Ishikawa (cell line): ENCODE measurements at regions not wholly inside any gene's neighbourhood (a gene's known extent, or its start where the extent isn't known, plus 50 kb on each side); places are given as distances from the start of the nearest gene placed in this dataset.

Experiments
- CEBPB ChIP-seq: IDR thresholded peaks from 2 replicates; pipeline ENCODE4 v1.6.1; 2012
- CREB1 ChIP-seq: IDR thresholded peaks from 2 replicates; pipeline ENCODE4 v1.6.1; 2012; ENCODE audit warnings: low read depth
- EGR1 ChIP-seq: IDR thresholded peaks from 2 replicates; pipeline ENCODE4 v1.6.1; 2012
- EP300 ChIP-seq: IDR thresholded peaks from 2 replicates; pipeline ENCODE4 v1.6.1; 2012; ENCODE audit warnings: borderline replicate concordance
- FOXM1 ChIP-seq: IDR thresholded peaks from 2 replicates; pipeline ENCODE4 v1.6.1; 2012; ENCODE audit warnings: low read depth, borderline replicate concordance
- NFIC ChIP-seq: IDR thresholded peaks from 2 replicates; pipeline ENCODE4 v1.6.1; 2012
- RAD21 ChIP-seq: IDR thresholded peaks from 2 replicates; pipeline ENCODE4 v1.6.1; 2012; ENCODE audit warnings: low read depth
- TAF1 ChIP-seq: IDR thresholded peaks from 2 replicates; pipeline ENCODE4 v1.6.1; 2012; ENCODE audit warnings: low read depth, mild to moderate bottlenecking
- TCF12 ChIP-seq: IDR thresholded peaks from 2 replicates; pipeline ENCODE4 v1.6.1; 2012; ENCODE audit warnings: low read depth
- TEAD4 ChIP-seq: IDR thresholded peaks from 2 replicates; pipeline ENCODE4 v1.6.1; 2012
- YY1 ChIP-seq: IDR thresholded peaks from 2 replicates; pipeline ENCODE4 v1.6.1; 2012; ENCODE audit warnings: low read depth
- TF ChIP-seq, protein P1 (sequence below): IDR thresholded peaks from 2 replicates; pipeline ENCODE4 v1.6.1; 2012; ENCODE audit warnings: low read depth, mild to moderate bottlenecking
- TF ChIP-seq, protein P2 (sequence below): IDR thresholded peaks from 2 replicates; pipeline ENCODE4 v1.6.1; 2012
- TF ChIP-seq, protein P3 (sequence below): IDR thresholded peaks from 2 replicates; pipeline ENCODE4 v1.6.1; 2012

DNA sequence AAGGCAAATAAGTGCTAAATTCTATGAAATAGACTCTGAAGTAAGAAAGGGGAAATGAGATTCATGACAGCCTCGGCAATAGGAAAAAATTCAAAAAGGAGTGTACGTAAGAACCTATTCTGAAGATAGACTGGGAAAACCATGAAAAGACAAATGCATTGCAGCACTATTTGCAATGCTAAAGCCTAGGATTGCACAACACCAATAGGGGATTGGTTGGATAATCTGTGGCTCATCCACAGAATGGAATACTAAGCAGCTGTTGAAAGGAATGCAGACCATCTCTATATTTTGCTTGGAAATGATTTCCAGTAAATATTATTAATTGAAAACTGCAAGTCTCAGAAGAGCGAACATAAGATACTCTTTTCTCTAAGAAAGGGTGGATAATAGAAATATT lies 91.7 kb upstream of the CLMP start:
- TF ChIP-seq, protein P1, sequence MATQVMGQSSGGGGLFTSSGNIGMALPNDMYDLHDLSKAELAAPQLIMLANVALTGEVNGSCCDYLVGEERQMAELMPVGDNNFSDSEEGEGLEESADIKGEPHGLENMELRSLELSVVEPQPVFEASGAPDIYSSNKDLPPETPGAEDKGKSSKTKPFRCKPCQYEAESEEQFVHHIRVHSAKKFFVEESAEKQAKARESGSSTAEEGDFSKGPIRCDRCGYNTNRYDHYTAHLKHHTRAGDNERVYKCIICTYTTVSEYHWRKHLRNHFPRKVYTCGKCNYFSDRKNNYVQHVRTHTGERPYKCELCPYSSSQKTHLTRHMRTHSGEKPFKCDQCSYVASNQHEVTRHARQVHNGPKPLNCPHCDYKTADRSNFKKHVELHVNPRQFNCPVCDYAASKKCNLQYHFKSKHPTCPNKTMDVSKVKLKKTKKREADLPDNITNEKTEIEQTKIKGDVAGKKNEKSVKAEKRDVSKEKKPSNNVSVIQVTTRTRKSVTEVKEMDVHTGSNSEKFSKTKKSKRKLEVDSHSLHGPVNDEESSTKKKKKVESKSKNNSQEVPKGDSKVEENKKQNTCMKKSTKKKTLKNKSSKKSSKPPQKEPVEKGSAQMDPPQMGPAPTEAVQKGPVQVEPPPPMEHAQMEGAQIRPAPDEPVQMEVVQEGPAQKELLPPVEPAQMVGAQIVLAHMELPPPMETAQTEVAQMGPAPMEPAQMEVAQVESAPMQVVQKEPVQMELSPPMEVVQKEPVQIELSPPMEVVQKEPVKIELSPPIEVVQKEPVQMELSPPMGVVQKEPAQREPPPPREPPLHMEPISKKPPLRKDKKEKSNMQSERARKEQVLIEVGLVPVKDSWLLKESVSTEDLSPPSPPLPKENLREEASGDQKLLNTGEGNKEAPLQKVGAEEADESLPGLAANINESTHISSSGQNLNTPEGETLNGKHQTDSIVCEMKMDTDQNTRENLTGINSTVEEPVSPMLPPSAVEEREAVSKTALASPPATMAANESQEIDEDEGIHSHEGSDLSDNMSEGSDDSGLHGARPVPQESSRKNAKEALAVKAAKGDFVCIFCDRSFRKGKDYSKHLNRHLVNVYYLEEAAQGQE = no peak
- TF ChIP-seq TEAD4 (no peak), TAF1 (no peak), EP300 (no peak), TCF12 (no peak), RAD21 (no peak), CREB1 (no peak), FOXM1 (no peak), NFIC (no peak), CEBPB (no peak), EGR1 (no peak), YY1 (no peak)
- TF ChIP-seq, protein P2, sequence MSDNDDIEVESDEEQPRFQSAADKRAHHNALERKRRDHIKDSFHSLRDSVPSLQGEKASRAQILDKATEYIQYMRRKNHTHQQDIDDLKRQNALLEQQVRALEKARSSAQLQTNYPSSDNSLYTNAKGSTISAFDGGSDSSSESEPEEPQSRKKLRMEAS = no peak
- TF ChIP-seq, protein P3, sequence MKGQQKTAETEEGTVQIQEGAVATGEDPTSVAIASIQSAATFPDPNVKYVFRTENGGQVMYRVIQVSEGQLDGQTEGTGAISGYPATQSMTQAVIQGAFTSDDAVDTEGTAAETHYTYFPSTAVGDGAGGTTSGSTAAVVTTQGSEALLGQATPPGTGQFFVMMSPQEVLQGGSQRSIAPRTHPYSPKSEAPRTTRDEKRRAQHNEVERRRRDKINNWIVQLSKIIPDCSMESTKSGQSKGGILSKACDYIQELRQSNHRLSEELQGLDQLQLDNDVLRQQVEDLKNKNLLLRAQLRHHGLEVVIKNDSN = no peak
